SH-SY5Y (cell line): ENCODE measurements at regions not wholly inside any gene's neighbourhood (a gene's known extent, or its start where the extent isn't known, plus 50 kb on each side); places are given as distances from the start of the nearest gene placed in this dataset.

ENCODE experiments used
- GATA2 ChIP-seq: IDR thresholded peaks from 2 replicates; pipeline ENCODE4 v1.6.1; 2011; ENCODE audit warnings: mild to moderate bottlenecking, low read depth, low read length
- GATA3 ChIP-seq: IDR thresholded peaks from 2 replicates; pipeline ENCODE4 v1.6.1; 2011; ENCODE audit warnings: low read depth, mild to moderate bottlenecking, low read length, moderate library complexity

GRCh38 chr18:75506913-75507312, 79.4 kb upstream of the SMIM21 start:
- TF ChIP-seq GATA2 (no peak), GATA3 (no peak)
